ENCODE measurements at regions not wholly inside any gene's neighbourhood (a gene's known extent, or its start where the extent isn't known, plus 50 kb on each side); places are given as distances from the start of the nearest gene placed in this dataset.

DNA sequence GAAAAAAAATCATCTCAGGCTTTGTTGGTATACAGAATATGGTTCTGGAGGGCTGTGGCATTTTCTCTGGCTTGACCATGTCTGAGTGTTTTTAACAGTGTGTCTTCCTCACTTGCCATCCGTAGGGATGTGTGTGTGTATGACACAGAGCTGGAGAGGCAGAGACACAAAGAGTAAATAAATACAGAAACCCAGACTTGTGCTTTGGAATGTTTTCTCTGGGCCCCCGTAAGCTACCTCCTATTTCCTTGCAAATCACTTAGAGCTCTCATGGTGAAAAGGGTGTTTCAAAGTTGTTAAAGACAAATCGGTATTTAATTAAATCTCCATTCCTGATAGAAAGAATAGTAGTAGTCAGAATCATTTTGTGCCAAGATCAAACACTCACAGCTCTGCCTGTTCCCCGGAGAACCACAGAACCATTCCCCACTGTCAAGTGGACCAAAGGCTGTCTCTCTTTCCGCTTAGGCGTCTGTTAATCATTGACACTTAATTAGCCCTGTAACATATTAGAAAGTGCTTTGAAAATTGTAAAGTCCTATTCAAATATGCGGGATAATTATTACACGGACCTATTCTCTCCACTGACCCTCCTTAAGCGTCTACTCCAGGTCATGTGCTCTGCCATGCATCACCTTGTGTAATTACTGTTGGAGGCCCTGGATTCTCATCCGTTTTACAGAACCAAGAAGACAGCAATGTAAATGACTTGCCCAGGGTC is 313.6 kb upstream of the TLE3 start:
- no peaks in the 10 kb centered on the region for H3K9me1 ChIP-seq (ENCODE audit: insufficient read depth, low read length)
- no peak overlapping the region for H2AFZ ChIP-seq (replicated peaks; ENCODE audit: low read length, poor library complexity)
- H4K8ac ChIP-seq (ENCODE audit: low read depth in 2 of 2, low read length in 2 of 2) = no peak overlapping the region
- H3K36me3 ChIP-seq (ENCODE audit: control insufficient read depth, insufficient read depth, low read length) = no peaks in the 10 kb centered on the region
- H2BK15ac ChIP-seq (ENCODE audit: low read depth, low read length) = no peak overlapping the region
- no peak overlapping the region for H2BK20ac ChIP-seq (ENCODE audit: low read depth, low read length)
- ATAC-seq (ENCODE audit: low read depth) (no peak), DNase-seq (no peak)
- no peak overlapping the region for H3K56ac ChIP-seq (ENCODE audit: extremely low read depth, insufficient read depth, low read length)
- no peak overlapping the region for H3K23ac ChIP-seq (ENCODE audit: low read depth, low read length)
- H3K9me3 ChIP-seq (ENCODE audit: control insufficient read depth, insufficient read depth, low read length) = peaks cover 6% of the 10 kb centered on the region
- H3K27me3 ChIP-seq (ENCODE audit: control insufficient read depth, insufficient read depth, low read length) = peaks cover 71% of the 10 kb centered on the region
- H3K4me1 ChIP-seq (ENCODE audit: control insufficient read depth, insufficient read depth, low read length) = no peaks in the 10 kb centered on the region
- H4K5ac ChIP-seq (ENCODE audit: low read depth, low read length) = no peak overlapping the region
- no peak overlapping the region for H3K9ac ChIP-seq (ENCODE audit: low read depth, low read length)
- no peak overlapping the region for H3K18ac ChIP-seq (ENCODE audit: low read depth, low read length)
- BruUV-seq (replicated peaks) = no TSS peak
- H2BK5ac ChIP-seq (ENCODE audit: low read depth, low read length, poor library complexity, severe bottlenecking) = no peak overlapping the region
- H2AK5ac ChIP-seq (ENCODE audit: low read depth, low read length) = no peak overlapping the region
- dilution Hi-C loops (cut with HindIII; ENCODE audit: low sequenced_read_pairs, unreplicated experiment) = no loop called here
- ChIA-PET POLR2A (ENCODE audit: unreplicated experiment) (no interaction called here), CTCF (no interaction called here)
- H2AK9ac ChIP-seq (replicated peaks; ENCODE audit: low read depth, low read length, poor library complexity) = no peak overlapping the region
- TF ChIP-seq POLR2A (IDR thresholded peaks at IDR 0.05; ENCODE audit: low read depth, low read length) = no peak
- TF ChIP-seq, protein P1, sequence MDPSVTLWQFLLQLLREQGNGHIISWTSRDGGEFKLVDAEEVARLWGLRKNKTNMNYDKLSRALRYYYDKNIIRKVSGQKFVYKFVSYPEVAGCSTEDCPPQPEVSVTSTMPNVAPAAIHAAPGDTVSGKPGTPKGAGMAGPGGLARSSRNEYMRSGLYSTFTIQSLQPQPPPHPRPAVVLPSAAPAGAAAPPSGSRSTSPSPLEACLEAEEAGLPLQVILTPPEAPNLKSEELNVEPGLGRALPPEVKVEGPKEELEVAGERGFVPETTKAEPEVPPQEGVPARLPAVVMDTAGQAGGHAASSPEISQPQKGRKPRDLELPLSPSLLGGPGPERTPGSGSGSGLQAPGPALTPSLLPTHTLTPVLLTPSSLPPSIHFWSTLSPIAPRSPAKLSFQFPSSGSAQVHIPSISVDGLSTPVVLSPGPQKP (IDR thresholded peaks at IDR 0.05; ENCODE audit: borderline replicate concordance, low read depth, low read length) = no peak
- TF ChIP-seq, protein P2, sequence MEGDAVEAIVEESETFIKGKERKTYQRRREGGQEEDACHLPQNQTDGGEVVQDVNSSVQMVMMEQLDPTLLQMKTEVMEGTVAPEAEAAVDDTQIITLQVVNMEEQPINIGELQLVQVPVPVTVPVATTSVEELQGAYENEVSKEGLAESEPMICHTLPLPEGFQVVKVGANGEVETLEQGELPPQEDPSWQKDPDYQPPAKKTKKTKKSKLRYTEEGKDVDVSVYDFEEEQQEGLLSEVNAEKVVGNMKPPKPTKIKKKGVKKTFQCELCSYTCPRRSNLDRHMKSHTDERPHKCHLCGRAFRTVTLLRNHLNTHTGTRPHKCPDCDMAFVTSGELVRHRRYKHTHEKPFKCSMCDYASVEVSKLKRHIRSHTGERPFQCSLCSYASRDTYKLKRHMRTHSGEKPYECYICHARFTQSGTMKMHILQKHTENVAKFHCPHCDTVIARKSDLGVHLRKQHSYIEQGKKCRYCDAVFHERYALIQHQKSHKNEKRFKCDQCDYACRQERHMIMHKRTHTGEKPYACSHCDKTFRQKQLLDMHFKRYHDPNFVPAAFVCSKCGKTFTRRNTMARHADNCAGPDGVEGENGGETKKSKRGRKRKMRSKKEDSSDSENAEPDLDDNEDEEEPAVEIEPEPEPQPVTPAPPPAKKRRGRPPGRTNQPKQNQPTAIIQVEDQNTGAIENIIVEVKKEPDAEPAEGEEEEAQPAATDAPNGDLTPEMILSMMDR (conservative IDR thresholded peaks at IDR 0.05; ENCODE audit: low read depth, low read length) = no peak
- TF ChIP-seq, protein P3, sequence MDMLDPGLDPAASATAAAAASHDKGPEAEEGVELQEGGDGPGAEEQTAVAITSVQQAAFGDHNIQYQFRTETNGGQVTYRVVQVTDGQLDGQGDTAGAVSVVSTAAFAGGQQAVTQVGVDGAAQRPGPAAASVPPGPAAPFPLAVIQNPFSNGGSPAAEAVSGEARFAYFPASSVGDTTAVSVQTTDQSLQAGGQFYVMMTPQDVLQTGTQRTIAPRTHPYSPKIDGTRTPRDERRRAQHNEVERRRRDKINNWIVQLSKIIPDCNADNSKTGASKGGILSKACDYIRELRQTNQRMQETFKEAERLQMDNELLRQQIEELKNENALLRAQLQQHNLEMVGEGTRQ (IDR thresholded peaks at IDR 0.05; ENCODE audit: low read depth, low read length) = no peak
- TF ChIP-seq MAZ (IDR thresholded peaks at IDR 0.05; ENCODE audit: borderline replicate concordance, low read depth, low read length) = no peak
- TF ChIP-seq SMC3 (IDR thresholded peaks at IDR 0.05; ENCODE audit: low read depth, low read length) = no peak
- TF ChIP-seq RFX5 (IDR thresholded peaks at IDR 0.05; ENCODE audit: low read depth, low read length) = no peak
- no peak overlapping the region for H3K14ac ChIP-seq (replicated peaks; ENCODE audit: low read depth, low read length)
- no peak overlapping the region for H3K4ac ChIP-seq (ENCODE audit: low read depth, low read length)
- H4K20me1 ChIP-seq (ENCODE audit: insufficient read depth, low read length) = no peaks in the 10 kb centered on the region
- no peaks in the 10 kb centered on the region for H3K79me1 ChIP-seq (ENCODE audit: low read depth in 1 of 2, low read length in 2 of 2)
- H3K27ac ChIP-seq (ENCODE audit: insufficient read depth, low read length) = no peak overlapping the region
- H3K4me2 ChIP-seq (ENCODE audit: low read depth, low read length) = no peak overlapping the region
- H2BK120ac ChIP-seq (ENCODE audit: low read depth, low read length) = no peak overlapping the region
- intact Hi-C loops (cut with micrococcal nuclease) = no loop called here
- no peak overlapping the region for H3K4me3 ChIP-seq (ENCODE audit: insufficient read depth, low read depth, low read length)
- in situ Hi-C loops (cut with MboI; ENCODE audit: low sequenced_read_pairs) = no loop called here
- WGBS, 2 experiments (ENCODE audit: extremely low coverage in 2 of 2, insufficient read length in 1 of 2) = no CpG with 5 or more reads among the region's 10 CpGs
- no peak overlapping the region for H4K91ac ChIP-seq (ENCODE audit: insufficient read depth, low read depth, low read length)
